GM21360 (cell line): ENCODE measurements at regions not wholly inside any gene's neighbourhood (a gene's known extent, or its start where the extent isn't known, plus 50 kb on each side); places are given as distances from the start of the nearest gene placed in this dataset.

Experiments used
- ATAC-seq: cut with Tn5 transposase; IDR thresholded peaks from one replicate; pipeline ENCODE4 v1.9.1; 2021; ENCODE audit warnings: mild to moderate bottlenecking, moderate library complexity; ENCODE audit not compliant: unreplicated experiment

DNA sequence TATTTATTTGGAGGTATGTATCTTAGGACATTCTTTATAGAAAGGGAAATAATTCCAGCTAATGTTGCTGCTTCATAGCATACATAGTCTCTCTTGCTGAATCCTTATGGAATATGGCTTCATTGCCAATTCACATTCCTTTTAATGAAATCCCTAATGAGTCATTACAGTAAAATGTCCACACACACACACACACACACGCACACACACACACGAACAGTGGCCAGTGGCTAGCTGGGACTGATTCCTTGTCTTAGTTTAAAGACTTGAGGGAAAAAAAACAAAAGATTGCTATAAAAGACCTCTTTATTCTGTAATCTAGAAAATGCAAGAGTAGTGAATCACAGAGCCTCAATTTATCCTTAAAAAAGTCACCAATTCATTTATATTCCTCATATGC is 301.6 kb downstream of the SLITRK6 start:
- no peak for ATAC-seq

DNA sequence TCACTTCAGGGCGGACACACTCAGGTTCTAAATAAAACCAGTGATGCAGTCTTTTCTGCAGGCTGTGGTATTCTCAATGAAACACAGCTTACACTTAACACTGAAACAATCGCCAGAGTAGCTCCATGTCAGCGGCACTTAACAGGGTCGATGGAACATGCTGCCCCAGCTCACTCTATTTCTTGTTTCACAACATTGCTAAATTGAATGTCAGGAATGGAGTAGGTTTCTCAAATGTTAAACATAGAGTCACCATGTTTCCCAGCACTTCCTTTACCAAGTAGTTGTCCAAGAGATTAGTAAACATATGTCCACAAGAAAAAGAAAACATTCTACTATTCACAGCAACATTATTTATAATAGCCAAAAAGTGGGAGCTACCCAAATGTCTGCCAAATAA is 306.9 kb downstream of the SLITRK6 start:
- ATAC-seq: no peak

DNA sequence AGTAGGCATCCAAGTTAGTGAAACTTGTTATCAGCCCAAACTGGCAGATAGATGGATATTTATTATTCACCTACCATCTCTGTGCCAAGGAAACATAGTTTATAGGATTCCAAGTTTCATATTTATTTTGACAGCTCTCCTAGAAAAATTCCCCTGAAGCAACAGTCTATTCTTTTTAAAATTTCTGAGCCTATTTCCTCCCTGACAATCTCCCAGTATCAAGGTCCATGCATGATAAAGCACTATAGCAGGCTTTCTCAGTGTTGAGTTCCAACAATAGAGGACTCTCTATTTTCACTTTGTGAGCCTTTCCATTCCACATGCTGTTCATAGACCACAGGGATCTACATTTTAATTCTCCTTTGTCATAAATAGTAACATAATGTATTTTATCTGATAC is 312.6 kb downstream of the SLITRK6 start:
- no peak for ATAC-seq

GRCh38 chr13:85473144-85473543 is 326.1 kb downstream of the SLITRK6 start:
- no peak for ATAC-seq

DNA sequence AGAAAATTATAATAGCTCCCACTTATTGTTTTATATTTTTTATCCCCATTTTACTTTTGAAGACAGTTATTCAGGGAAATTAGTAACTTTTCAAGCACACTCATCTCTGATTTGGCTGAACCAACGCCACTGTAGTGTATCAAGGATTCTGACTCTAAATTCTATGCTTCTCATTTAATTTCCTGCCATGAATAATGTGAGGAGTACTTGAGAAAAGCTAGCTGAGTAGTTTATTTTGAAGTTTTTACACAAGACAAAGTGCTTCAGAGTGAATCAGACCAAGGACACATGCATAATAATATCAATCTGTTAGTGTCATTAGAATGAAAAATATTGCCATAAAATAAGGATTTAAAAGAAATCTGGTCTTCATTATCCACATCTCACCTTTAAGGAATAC is 329.9 kb downstream of the SLITRK6 start:
- ATAC-seq: no peak

DNA sequence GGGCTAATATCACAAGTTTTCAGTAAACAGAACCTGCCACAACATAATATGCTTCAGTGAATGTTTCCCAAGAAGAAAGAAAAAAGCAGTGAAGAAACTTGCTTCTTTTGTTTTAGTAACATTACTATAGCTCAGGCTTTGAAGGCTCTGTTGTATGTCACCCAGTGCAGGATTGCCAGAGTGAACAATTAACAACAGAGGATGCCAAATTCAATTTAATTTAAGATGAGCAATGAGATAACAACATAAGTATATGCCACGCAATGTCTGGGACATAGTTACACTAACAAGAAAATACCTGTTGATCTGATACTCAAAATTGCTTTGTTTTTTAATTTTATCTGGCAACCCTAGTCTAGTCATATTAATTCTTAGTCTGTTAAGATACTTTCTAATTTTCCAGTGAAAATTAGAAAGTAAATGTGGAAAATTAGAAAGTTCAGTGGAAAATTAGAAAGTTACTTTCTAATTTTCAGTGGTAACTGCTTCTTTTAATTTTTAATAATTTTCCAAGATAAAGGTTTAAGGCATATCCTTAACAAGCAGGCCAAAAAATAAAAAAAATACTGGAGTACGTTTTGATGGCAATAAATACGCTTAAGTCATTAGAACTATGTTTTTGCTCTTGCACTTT is 336.3 kb downstream of the SLITRK6 start:
- no peak for ATAC-seq

- ATAC-seq: no peak
Measured at GRCh38 chr13:85461621-85462020, 337.6 kb downstream of the SLITRK6 start.

DNA sequence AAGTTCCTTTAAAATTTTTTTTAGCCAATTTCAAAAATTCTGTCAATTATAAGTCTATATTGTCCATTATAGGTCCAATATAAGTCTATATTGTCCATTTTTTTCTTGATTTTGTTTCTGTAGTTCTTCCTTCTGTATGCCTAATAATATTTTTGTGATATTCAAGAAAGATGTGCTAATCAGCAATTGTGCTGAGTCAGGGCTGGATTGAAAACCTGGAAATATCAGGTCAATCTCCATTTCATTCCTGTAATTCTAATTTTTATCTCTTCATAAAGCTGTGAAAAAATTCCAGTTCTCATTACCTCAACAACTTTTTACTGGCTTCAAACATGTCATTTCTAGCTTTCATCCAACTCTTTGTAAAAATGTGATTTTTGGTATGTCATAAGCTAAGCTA is 353.7 kb downstream of the SLITRK6 start:
- no peak for ATAC-seq

DNA sequence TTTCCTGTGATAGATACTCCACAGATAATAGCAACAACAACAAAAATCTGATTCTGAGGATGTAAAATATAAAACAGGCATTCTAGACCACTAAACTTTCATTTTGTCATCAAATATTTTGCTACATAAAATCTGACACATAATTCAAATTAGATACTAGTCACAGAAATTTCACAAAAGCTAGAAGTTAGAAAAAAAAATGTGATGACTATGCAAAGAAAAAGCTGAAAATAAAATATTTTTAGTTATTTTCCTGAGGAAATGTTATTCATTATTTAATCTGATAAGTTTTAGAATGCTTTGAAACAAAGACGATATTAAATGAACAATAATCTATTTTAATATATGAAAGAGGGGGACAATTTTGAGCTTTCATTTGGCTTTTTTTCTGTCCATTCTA is 357.2 kb downstream of the SLITRK6 start:
- no peak for ATAC-seq

- ATAC-seq: no peak
Measured at GRCh38 chr13:85441364-85441763, 357.9 kb downstream of the SLITRK6 start.

GRCh38 chr13:85436029-85436428 is 363.2 kb downstream of the SLITRK6 start:
- no peak for ATAC-seq

DNA sequence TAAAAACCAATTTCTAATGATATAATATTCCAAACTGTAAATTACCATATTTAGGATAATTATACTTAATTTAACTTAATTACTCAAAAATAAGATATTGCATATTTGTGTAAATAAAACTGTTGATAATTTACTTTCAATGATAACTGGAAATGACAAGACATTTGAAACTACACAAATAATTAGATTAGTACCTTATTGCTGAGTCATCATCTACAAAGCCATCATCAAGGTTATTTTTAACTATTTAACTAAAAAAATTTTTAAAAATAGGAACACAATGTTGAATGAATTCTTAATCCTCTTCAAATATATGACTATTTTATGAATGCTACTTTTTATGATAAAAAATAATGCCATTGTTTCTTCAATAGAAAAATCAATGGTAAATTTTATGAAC is 364.3 kb downstream of the SLITRK6 start:
- ATAC-seq: no peak

GRCh38 chr13:85432881-85433280 is 366.3 kb downstream of the SLITRK6 start:
- no peak for ATAC-seq

DNA sequence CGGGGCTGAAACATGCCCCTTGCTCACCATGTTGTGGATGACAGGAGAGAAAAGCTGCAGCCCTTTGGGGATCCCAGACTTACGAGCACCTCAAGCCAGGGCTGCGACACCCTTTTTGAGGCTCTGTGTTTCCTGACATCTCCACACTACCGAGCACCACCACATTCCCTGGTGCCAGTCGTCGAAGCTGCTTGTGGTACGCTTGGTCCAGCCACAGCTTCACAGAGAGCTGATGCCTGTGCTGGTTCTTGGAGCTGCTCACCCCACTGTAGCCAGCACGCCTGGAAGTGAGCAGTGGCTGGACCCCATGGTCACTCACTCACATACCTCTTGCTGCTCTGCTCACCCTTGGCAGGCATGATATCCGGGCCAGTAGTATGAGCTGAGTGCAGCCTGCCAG is 367.5 kb downstream of the SLITRK6 start:
- no peak for ATAC-seq

DNA sequence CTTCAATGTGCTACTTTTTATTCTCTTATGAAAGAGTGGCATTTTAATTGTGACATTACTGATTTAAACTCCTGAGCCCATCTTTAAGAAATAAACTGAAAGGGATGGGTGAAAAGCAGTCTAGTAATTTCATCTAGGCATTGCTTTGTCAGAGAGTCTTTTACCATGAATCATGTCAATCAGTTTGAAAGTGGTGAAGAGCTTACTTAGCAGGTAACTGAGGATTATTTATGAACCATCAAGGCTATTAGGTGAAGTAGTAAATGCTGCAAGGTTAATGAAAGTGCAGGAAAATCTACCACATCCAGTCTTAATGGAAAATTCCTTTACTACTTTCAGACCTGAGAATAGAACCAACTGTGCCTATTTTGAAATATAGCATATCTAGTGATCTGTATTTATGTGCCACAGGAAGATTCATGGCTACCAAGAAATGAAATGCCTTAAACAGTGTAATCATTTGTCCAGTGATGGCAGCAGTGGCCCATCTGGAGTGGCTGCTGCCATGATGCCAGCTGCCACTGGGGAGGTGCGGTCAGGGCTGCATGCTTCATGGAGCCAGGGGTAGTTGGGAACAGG is 368.9 kb downstream of the SLITRK6 start:
- ATAC-seq: no peak

GRCh38 chr13:85427416-85427815 is 371.8 kb downstream of the SLITRK6 start:
- no peak for ATAC-seq

DNA sequence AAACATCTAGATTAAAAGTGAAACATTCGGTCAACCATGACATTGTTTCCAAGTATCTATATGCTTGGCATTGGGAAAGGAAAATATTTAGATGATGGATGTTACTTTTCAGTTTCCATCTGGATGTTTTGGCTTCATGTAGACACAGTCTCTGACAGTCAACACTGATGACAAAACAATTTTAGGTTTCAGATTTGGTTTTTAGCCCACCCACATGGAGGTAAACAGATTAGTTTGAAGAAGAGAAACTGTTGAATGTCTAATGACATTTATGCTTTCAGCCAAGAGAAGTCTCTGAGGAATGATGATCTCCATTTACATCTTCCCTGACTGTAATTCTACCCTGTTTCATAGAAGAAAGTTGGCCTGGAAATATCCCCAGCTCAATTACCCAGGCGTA is 379.1 kb downstream of the SLITRK6 start:
- ATAC-seq: no peak

- ATAC-seq: no peak
Measured at GRCh38 chr13:85419611-85420010, 379.6 kb downstream of the SLITRK6 start.

GRCh38 chr13:85417807-85418206 is 381.4 kb downstream of the SLITRK6 start:
- no peak for ATAC-seq

DNA sequence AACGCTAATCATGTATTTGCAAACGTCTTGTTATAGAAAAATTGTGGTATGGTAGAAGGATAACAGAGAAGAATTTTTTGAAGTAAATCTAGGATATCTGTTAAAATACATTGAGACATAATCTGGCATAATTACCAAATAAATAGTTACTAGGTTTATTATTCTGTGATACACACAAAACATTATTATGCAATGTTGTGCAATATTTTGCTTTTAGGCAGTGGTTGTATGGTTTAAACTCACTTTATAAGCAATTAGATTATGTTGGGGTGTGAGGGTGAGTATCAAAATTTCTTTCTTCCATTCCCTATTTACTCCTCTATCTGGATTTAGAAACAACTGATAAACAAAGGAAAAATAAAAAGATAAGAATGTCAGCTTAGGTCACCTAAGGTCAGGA is 385.6 kb downstream of the SLITRK6 start:
- no peak for ATAC-seq

- no peak for ATAC-seq
Measured at GRCh38 chr13:85412448-85412847, 386.8 kb downstream of the SLITRK6 start.

- no peak for ATAC-seq
Measured at GRCh38 chr13:85411591-85411990, 387.6 kb downstream of the SLITRK6 start.

- ATAC-seq: no peak
Measured at GRCh38 chr13:85408415-85408814, 390.8 kb downstream of the SLITRK6 start.
